GM12892 (cell line): ENCODE measurements at regions not wholly inside any gene's neighbourhood (a gene's known extent, or its start where the extent isn't known, plus 50 kb on each side); places are given as distances from the start of the nearest gene placed in this dataset.

ENCODE experiments used
- POLR2A ChIP-seq: IDR thresholded peaks from 2 replicates; pipeline ENCODE4 v1.6.1; 2011; ENCODE audit warnings: low read depth, low read length, control low read depth
- TAF1 ChIP-seq: IDR thresholded peaks from 2 replicates; pipeline ENCODE4 v1.6.1; 2011; ENCODE audit warnings: low read depth, mild to moderate bottlenecking, control low read depth, low read length, borderline replicate concordance

DNA sequence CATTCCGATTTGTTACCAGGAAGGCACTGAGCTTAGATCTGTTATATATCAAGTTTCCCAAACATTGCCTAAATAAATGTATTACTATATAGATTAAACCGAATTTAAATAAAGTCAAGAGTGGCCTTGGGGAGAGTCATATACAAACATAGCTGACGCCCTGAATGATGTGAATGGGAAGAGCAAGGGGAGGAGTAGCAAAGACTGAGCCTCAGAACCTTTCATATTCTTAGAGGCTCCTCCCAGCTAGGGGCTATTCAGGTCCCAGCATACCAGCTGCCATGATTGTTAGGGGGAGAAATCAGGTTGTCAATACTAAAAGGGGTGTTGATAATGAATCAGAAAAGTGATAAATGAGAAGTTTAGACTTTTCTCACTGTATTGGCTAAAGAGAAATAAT lies 64.7 kb upstream of the ITGB1 start:
- TF ChIP-seq TAF1 (no peak), POLR2A (no peak)
